Thyroid gland (tissue), 4 donors: ENCODE measurements at regions not wholly inside any gene's neighbourhood (a gene's known extent, or its start where the extent isn't known, plus 50 kb on each side); places are given as distances from the start of the nearest gene placed in this dataset.

Experiments
- DNase-seq, 2 donors: peaks; one replicate each; pipeline ENCODE4 v3.0.0-alpha.2; 2019
- H3K27ac ChIP-seq, 3 donors: fragments of 200-600 bp; sonication (generic); 1 replicate in 2 of 3; 2 replicates in 1 of 3; pipeline ENCODE4 v1.5.1; 2016 to 2019; ENCODE audit warnings: mild to moderate bottlenecking in 1 of 3, moderate library complexity in 1 of 3
- H3K27me3 ChIP-seq: fragments of 200-600 bp; sonication (generic); one replicate; pipeline ENCODE4 v1.5.1; 2019
- H3K36me3 ChIP-seq, 2 donors: fragments of 200-600 bp; sonication (generic); one replicate each; pipeline ENCODE4 v1.5.1; 2016 to 2019
- H3K4me1 ChIP-seq, 2 donors: fragments of 200-600 bp; sonication (generic); one replicate each; pipeline ENCODE4 v1.5.1; 2017 to 2019
- H3K4me3 ChIP-seq, 3 donors: fragments of 200-600 bp; sonication (generic); replicated peaks in 1 of 3; 1 replicate in 2 of 3; 2 replicates in 1 of 3; pipeline ENCODE4 v1.5.1; 2016; ENCODE audit warnings: mild to moderate bottlenecking in 1 of 3
- H3K9me3 ChIP-seq: fragments of 200-600 bp; sonication (generic); one replicate; pipeline ENCODE4 v1.5.1; 2017
- POLR2A ChIP-seq, 2 donors: fragments of 450-650 bp; IDR thresholded peaks; one replicate each; pipeline ENCODE4 v1.6.1; 2017; ENCODE audit warnings: antibody characterized with exemption in 2 of 2, mild to moderate bottlenecking in 2 of 2, moderate library complexity in 1 of 2
- WGBS, 2 donors: methylation state at CpG; one replicate each; pipeline ENCODE4 v1.1.5; 2017; 5-methylcytosine and 5-hydroxymethylcytosine counted together
- intact Hi-C: fragments of 100-400 bp; cut with DNase I; formaldehyde crosslinking; loops from one replicate; pipeline ENCODE4 v1.15.1; 2023
- TF ChIP-seq, protein P1 (sequence below), 6 experiments: fragments of 200-600 bp in 3 of 6; fragments of 450-650 bp in 3 of 6; sonication (generic) in 3 of 6; IDR thresholded peaks; one replicate each; pipeline ENCODE4 v1.5.1; 2016 to 2019; ENCODE audit warnings: antibody characterized with exemption in 6 of 6, mild to moderate bottlenecking in 2 of 6, inconsistent platforms in 1 of 6, moderate library complexity in 1 of 6

DNA sequence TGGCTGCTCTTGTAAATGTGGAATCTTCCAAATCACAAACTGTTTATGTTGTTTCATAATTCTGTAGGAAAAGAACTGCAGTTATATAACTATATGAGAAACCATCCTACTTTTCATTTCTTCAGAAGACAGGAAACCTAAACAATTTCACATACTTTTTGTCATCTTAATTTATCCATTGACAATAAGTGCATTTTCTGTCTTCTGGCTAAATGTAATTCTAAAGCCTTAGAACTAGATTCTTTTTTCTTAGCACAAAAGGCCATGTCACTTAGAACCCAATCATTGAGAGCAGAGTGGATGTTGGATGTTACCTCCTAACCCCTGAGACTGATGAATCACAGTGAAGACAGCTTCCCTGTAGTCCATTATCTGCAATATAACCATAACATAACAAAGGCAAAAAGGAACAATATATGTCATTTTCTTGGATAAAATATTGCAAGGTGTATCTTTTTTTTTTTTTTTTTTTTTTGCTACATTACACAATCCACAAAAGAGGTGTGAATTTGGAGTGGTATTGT lies 410.2 kb upstream of the PRMT6 start:
- no peak for TF ChIP-seq POLR2A (IDR thresholded peaks at IDR 0.05)
- TF ChIP-seq, protein P1, sequence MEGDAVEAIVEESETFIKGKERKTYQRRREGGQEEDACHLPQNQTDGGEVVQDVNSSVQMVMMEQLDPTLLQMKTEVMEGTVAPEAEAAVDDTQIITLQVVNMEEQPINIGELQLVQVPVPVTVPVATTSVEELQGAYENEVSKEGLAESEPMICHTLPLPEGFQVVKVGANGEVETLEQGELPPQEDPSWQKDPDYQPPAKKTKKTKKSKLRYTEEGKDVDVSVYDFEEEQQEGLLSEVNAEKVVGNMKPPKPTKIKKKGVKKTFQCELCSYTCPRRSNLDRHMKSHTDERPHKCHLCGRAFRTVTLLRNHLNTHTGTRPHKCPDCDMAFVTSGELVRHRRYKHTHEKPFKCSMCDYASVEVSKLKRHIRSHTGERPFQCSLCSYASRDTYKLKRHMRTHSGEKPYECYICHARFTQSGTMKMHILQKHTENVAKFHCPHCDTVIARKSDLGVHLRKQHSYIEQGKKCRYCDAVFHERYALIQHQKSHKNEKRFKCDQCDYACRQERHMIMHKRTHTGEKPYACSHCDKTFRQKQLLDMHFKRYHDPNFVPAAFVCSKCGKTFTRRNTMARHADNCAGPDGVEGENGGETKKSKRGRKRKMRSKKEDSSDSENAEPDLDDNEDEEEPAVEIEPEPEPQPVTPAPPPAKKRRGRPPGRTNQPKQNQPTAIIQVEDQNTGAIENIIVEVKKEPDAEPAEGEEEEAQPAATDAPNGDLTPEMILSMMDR (IDR thresholded peaks at IDR 0.05), result no peak
- Histone ChIP-seq H3K4me3 (no peak overlapping the region), H3K27me3 (no peaks in the 10 kb centered on the region), H3K27ac (no peak overlapping the region), H3K4me1 (no peaks in the 10 kb centered on the region), H3K9me3 (no peaks in the 10 kb centered on the region), H3K36me3 (no peaks in the 10 kb centered on the region)
- intact Hi-C loops, result no loop called here
- no peak for DNase-seq

DNA sequence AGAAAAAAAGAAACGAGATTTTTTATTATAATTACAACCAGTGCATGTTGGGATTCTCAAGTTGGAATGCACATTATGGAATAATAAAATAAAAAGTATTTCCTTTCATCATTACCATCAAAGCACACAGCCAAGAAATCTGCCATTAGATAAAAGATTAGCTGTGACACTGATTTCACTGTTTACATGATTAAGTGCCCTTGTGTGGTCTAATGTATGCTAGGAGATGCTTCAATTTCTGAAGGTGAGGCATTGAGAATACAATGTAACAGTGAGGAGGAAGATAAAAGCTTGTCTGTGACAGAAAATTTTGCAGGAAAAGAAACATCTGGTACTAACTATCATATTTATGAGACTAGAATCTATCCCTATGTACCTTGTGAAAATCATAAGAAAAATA lies 409.7 kb upstream of the PRMT6 start:
- no peaks in the 10 kb centered on the region for H3K27me3 ChIP-seq
- no peaks in the 10 kb centered on the region for H3K36me3 ChIP-seq
- no peak for DNase-seq
- H3K4me1 ChIP-seq, result no peaks in the 10 kb centered on the region
- no peaks in the 10 kb centered on the region for H3K9me3 ChIP-seq
- no peak for TF ChIP-seq POLR2A (IDR thresholded peaks at IDR 0.05)
- TF ChIP-seq, protein P1 (IDR thresholded peaks at IDR 0.05), result no peak
- intact Hi-C loops, result no loop called here
- H3K27ac ChIP-seq, result no peak overlapping the region
- H3K4me3 ChIP-seq, result no peak overlapping the region
- 79% methylated on average over 1 of the region's 1 CpG for WGBS, 2 donors

DNA sequence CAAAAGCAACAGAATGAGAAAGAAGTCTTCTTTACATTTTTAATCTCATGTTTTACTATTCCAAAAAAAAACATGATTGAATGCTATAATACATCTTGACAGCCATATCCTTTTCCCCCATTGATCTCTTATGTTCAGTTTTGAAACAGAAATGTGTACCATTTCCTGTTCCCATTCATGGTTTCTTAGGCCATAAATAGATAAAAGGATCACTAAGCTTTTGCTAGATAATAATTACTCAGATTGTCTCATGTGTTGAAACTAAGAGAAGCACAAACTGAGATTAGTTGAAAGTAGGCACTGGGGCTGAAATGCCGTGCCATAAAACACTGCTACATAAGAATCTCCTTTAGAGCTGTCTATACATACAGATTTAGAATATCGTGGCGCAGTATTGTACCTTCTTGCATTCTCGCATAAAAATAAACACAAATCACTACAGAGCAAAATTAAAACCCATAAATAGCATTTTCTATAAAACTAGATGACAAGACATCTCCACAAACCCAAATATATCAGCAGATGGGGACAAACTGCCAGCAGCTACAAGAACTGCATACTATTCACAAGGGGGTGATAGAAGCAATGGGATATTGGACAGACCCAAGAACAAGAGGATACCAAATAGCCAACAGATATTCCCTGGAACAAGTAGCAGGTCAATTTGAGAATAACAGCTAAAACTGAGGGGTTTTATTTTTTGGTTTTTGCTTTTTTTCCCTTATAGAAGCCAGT lies 405.3 kb upstream of the PRMT6 start:
- no peak for TF ChIP-seq POLR2A (IDR thresholded peaks at IDR 0.05)
- intact Hi-C loops, result no loop called here
- Histone ChIP-seq H3K36me3 (no peaks in the 10 kb centered on the region), H3K9me3 (no peaks in the 10 kb centered on the region), H3K4me1 (no peaks in the 10 kb centered on the region), H3K27me3 (no peaks in the 10 kb centered on the region), H3K4me3 (no peak overlapping the region), H3K27ac (no peak overlapping the region)
- DNase-seq, result no peak
- 84 to 91% methylated on average over 4 of the region's 4 CpGs for WGBS, 2 donors

DNA sequence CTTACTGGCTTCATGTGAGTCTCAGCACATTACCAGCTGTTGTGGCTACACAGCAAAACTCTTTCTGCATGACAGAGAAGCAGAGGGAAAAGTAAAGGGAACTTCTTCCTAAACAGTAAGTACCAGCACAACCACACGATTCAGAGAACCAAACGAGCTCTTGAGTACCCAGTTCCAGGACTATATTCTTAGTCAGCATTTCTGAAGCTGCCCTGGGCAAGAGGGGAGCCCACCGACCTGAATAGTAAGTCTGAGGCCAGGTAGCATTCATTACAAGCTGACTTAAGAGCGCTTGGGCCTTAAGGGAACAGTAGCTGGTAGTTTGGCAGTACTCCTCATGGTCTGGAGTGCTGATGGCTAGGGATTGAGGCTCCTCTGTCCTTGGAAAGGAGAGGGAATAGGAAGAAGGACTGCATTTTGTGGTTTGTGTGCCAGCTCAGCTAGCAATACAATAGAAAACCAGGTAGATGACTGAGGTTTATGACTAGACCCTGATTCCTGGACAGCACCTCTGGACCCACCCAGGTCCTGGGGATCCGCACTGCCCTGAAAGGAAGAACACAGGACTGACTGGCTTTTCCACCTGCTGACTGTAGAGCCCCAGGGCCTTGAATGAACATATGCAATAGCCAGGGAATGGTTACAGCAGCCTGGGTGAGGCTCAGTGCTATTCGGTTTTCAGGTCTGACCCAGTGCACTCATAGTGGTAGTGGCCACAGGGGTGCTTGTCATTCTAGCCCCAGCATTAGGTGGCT lies 396.8 kb upstream of the PRMT6 start:
- Histone ChIP-seq H3K27me3 (no peaks in the 10 kb centered on the region), H3K4me1 (no peaks in the 10 kb centered on the region), H3K27ac (no peak overlapping the region), H3K4me3 (no peak overlapping the region), H3K9me3 (no peaks in the 10 kb centered on the region), H3K36me3 (no peaks in the 10 kb centered on the region)
- no peak for DNase-seq
- TF ChIP-seq POLR2A (IDR thresholded peaks at IDR 0.05), result no peak
- TF ChIP-seq, protein P1 (IDR thresholded peaks at IDR 0.05), result no peak
- intact Hi-C loops, result no loop called here
- 56 to 65% methylated on average over 5 to 6 of the region's 6 CpGs for WGBS, 2 donors

DNA sequence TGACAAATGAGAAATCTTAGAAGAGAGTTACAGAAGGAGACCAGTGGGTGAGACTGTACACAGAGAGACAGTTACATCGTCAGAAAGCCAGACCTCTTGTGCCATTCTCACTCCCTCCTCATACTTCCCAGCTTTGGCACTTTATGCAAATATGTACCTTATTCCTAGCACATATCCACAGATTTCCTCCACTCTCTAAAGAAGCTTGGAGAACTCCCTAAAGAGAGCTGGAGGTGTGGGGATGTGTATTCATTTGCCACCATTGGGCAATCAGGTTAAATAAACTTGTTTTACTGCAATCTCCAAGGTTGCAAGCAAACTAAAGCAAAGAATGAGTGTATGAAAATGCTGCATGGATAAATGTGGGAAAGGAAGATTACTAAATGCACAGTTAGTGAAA lies 380.9 kb upstream of the PRMT6 start:
- Histone ChIP-seq H3K9me3 (no peaks in the 10 kb centered on the region), H3K27ac (no peak overlapping the region), H3K27me3 (no peaks in the 10 kb centered on the region), H3K4me1 (no peaks in the 10 kb centered on the region), H3K4me3 (no peak overlapping the region), H3K36me3 (no peaks in the 10 kb centered on the region)
- no peak for DNase-seq
- WGBS, 2 donors, result 57 to 65% methylated on average over 1 of the region's 1 CpG
- TF ChIP-seq, protein P1 (IDR thresholded peaks at IDR 0.05), result no peak
- no peak for TF ChIP-seq POLR2A (IDR thresholded peaks at IDR 0.05)
- intact Hi-C loops, result no loop called here
